Neural cell (in vitro differentiated cells): ENCODE measurements at regions not wholly inside any gene's neighbourhood (a gene's known extent, or its start where the extent isn't known, plus 50 kb on each side); places are given as distances from the start of the nearest gene placed in this dataset.

Source experiments
- MXI1 ChIP-seq: fragments of 450-650 bp; conservative IDR thresholded peaks from 2 replicates; pipeline ENCODE4 v1.6.1; 2014; ENCODE audit warnings: antibody characterized with exemption, mild to moderate bottlenecking; ENCODE audit not compliant: poor library complexity, severe bottlenecking
- RAD21 ChIP-seq: fragments of 450-650 bp; conservative IDR thresholded peaks from 2 replicates; pipeline ENCODE4 v1.6.1; 2014; ENCODE audit warnings: antibody characterized with exemption, mild to moderate bottlenecking, moderate library complexity
- TF ChIP-seq, protein P1 (sequence below): fragments of 450-650 bp; IDR thresholded peaks from 2 replicates; pipeline ENCODE4 v1.5.1; 2014; ENCODE audit warnings: antibody characterized with exemption, mild to moderate bottlenecking, moderate library complexity; ENCODE audit not compliant: poor library complexity, severe bottlenecking
- TF ChIP-seq, protein P2 (sequence below): IDR thresholded peaks from 2 replicates; pipeline ENCODE4 v1.6.1; 2012; ENCODE audit warnings: borderline replicate concordance

DNA sequence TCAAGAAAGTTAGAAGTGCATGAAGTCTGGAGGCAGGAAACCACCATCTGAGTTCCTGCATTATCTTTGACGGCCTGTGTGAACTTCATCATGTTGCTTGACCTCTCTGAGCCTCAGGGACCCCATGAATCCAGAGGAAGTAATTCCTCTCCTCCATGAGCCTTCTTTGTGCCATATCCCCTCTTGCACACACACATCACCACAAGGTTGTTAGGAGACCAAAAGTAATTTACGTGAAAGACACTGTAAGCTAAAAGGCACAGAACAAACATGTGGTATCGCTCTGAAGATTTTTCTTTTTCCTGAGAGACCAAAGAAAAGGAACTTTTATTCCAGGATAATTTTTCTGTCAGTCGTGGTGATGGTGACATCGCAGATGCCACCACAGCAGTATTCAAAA is 55.9 kb upstream of the BCL6 start:
- TF ChIP-seq, protein P1, sequence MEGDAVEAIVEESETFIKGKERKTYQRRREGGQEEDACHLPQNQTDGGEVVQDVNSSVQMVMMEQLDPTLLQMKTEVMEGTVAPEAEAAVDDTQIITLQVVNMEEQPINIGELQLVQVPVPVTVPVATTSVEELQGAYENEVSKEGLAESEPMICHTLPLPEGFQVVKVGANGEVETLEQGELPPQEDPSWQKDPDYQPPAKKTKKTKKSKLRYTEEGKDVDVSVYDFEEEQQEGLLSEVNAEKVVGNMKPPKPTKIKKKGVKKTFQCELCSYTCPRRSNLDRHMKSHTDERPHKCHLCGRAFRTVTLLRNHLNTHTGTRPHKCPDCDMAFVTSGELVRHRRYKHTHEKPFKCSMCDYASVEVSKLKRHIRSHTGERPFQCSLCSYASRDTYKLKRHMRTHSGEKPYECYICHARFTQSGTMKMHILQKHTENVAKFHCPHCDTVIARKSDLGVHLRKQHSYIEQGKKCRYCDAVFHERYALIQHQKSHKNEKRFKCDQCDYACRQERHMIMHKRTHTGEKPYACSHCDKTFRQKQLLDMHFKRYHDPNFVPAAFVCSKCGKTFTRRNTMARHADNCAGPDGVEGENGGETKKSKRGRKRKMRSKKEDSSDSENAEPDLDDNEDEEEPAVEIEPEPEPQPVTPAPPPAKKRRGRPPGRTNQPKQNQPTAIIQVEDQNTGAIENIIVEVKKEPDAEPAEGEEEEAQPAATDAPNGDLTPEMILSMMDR = no peak
- TF ChIP-seq, protein P2, sequence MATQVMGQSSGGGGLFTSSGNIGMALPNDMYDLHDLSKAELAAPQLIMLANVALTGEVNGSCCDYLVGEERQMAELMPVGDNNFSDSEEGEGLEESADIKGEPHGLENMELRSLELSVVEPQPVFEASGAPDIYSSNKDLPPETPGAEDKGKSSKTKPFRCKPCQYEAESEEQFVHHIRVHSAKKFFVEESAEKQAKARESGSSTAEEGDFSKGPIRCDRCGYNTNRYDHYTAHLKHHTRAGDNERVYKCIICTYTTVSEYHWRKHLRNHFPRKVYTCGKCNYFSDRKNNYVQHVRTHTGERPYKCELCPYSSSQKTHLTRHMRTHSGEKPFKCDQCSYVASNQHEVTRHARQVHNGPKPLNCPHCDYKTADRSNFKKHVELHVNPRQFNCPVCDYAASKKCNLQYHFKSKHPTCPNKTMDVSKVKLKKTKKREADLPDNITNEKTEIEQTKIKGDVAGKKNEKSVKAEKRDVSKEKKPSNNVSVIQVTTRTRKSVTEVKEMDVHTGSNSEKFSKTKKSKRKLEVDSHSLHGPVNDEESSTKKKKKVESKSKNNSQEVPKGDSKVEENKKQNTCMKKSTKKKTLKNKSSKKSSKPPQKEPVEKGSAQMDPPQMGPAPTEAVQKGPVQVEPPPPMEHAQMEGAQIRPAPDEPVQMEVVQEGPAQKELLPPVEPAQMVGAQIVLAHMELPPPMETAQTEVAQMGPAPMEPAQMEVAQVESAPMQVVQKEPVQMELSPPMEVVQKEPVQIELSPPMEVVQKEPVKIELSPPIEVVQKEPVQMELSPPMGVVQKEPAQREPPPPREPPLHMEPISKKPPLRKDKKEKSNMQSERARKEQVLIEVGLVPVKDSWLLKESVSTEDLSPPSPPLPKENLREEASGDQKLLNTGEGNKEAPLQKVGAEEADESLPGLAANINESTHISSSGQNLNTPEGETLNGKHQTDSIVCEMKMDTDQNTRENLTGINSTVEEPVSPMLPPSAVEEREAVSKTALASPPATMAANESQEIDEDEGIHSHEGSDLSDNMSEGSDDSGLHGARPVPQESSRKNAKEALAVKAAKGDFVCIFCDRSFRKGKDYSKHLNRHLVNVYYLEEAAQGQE = no peak
- TF ChIP-seq MXI1 (no peak), RAD21 (no peak)
